ENCODE measurements at regions not wholly inside any gene's neighbourhood (a gene's known extent, or its start where the extent isn't known, plus 50 kb on each side); places are given as distances from the start of the nearest gene placed in this dataset.

GRCh38 chr13:24035411-24035810 lies 125.1 kb upstream of the SPATA13 start:
- H3K4me3 ChIP-seq (ENCODE audit: low read length), result no peak overlapping the region
- no peaks in the 10 kb centered on the region for H3K4me1 ChIP-seq (ENCODE audit: control insufficient read depth, insufficient read depth, low read length)
- no peaks in the 10 kb centered on the region for H3K36me3 ChIP-seq (ENCODE audit: control insufficient read depth, insufficient read depth, low read length)
- no peaks in the 10 kb centered on the region for H3K9me3 ChIP-seq (ENCODE audit: control insufficient read depth, insufficient read depth, low read length)
- peaks cover 2% of the 10 kb centered on the region; the same call in 1 of the 2 replicates for H3K27me3 ChIP-seq (ENCODE audit: control insufficient read depth, insufficient read depth, low read length)
- no peak overlapping the region for H3K27ac ChIP-seq (ENCODE audit: low read length)
- no CpG with 5 or more reads among the region's 5 CpGs for WGBS (ENCODE audit: insufficient coverage, insufficient read length)
- DNase-seq (ENCODE audit: low read depth, low spot score), result no peak

- peaks cover 1% of the 10 kb centered on the region; the same call in 1 of the 2 replicates for H3K4me1 ChIP-seq (ENCODE audit: control insufficient read depth, insufficient read depth, low read length)
- no peak for DNase-seq (ENCODE audit: low read depth, low spot score)
- no peaks in the 10 kb centered on the region for H3K36me3 ChIP-seq (ENCODE audit: control insufficient read depth, insufficient read depth, low read length)
- WGBS (ENCODE audit: insufficient coverage, insufficient read length), result no CpG with 5 or more reads among the region's 2 CpGs
- H3K27me3 ChIP-seq (ENCODE audit: control insufficient read depth, insufficient read depth, low read length), result peaks cover 2% of the 10 kb centered on the region; the same call in 1 of the 2 replicates
- no peaks in the 10 kb centered on the region for H3K9me3 ChIP-seq (ENCODE audit: control insufficient read depth, insufficient read depth, low read length)
- no peak overlapping the region for H3K4me3 ChIP-seq (ENCODE audit: low read length)
- H3K27ac ChIP-seq (ENCODE audit: low read length), result no peak overlapping the region
Measured at GRCh38 chr13:24036115-24036514, 124.4 kb upstream of the SPATA13 start.

- no CpG with 5 or more reads among the region's 9 CpGs for WGBS (ENCODE audit: insufficient coverage, insufficient read length)
- Histone ChIP-seq H3K27me3 (ENCODE audit: control insufficient read depth, insufficient read depth, low read length) (peaks cover 4% of the 10 kb centered on the region; the same call in 1 of the 2 replicates), H3K4me1 (ENCODE audit: control insufficient read depth, insufficient read depth, low read length) (peaks cover 1% of the 10 kb centered on the region; the same call in 1 of the 2 replicates), H3K9me3 (ENCODE audit: control insufficient read depth, insufficient read depth, low read length) (no peaks in the 10 kb centered on the region), H3K4me3 (ENCODE audit: low read length) (no peak overlapping the region), H3K27ac (ENCODE audit: low read length) (no peak overlapping the region), H3K36me3 (ENCODE audit: control insufficient read depth, insufficient read depth, low read length) (no peaks in the 10 kb centered on the region)
- DNase-seq (ENCODE audit: low read depth, low spot score), result no peak
Measured at GRCh38 chr13:24038405-24038804, 122.1 kb upstream of the SPATA13 start.

- Histone ChIP-seq H3K27ac (ENCODE audit: low read length) (no peak overlapping the region), H3K9me3 (ENCODE audit: control insufficient read depth, insufficient read depth, low read length) (no peaks in the 10 kb centered on the region), H3K4me1 (ENCODE audit: control insufficient read depth, insufficient read depth, low read length) (peaks cover 1% of the 10 kb centered on the region; the same call in 1 of the 2 replicates), H3K27me3 (ENCODE audit: control insufficient read depth, insufficient read depth, low read length) (peaks cover 4% of the 10 kb centered on the region; the same call in 1 of the 2 replicates), H3K4me3 (ENCODE audit: low read length) (no peak overlapping the region), H3K36me3 (ENCODE audit: control insufficient read depth, insufficient read depth, low read length) (no peaks in the 10 kb centered on the region)
- no CpG with 5 or more reads among the region's 3 CpGs for WGBS (ENCODE audit: insufficient coverage, insufficient read length)
- DNase-seq (ENCODE audit: low read depth, low spot score), result no peak
Measured at GRCh38 chr13:24038841-24039330, 121.6 kb upstream of the SPATA13 start.

- Histone ChIP-seq H3K27me3 (ENCODE audit: control insufficient read depth, insufficient read depth, low read length) (peaks cover 4% of the 10 kb centered on the region; the same call in 1 of the 2 replicates), H3K36me3 (ENCODE audit: control insufficient read depth, insufficient read depth, low read length) (no peaks in the 10 kb centered on the region), H3K27ac (ENCODE audit: low read length) (no peak overlapping the region), H3K9me3 (ENCODE audit: control insufficient read depth, insufficient read depth, low read length) (no peaks in the 10 kb centered on the region), H3K4me1 (ENCODE audit: control insufficient read depth, insufficient read depth, low read length) (peaks cover 1% of the 10 kb centered on the region; the same call in 1 of the 2 replicates), H3K4me3 (ENCODE audit: low read length) (no peak overlapping the region)
- no CpG with 5 or more reads among the region's 7 CpGs for WGBS (ENCODE audit: insufficient coverage, insufficient read length)
- DNase-seq (ENCODE audit: low read depth, low spot score), result no peak
Measured at GRCh38 chr13:24039621-24040475, 120.7 kb upstream of the SPATA13 start.

- Histone ChIP-seq H3K36me3 (ENCODE audit: control insufficient read depth, insufficient read depth, low read length) (no peaks in the 10 kb centered on the region), H3K27me3 (ENCODE audit: control insufficient read depth, insufficient read depth, low read length) (peaks cover 4% of the 10 kb centered on the region; the same call in 1 of the 2 replicates), H3K27ac (ENCODE audit: low read length) (no peak overlapping the region), H3K9me3 (ENCODE audit: control insufficient read depth, insufficient read depth, low read length) (no peaks in the 10 kb centered on the region), H3K4me1 (ENCODE audit: control insufficient read depth, insufficient read depth, low read length) (peaks cover 1% of the 10 kb centered on the region; the same call in 1 of the 2 replicates), H3K4me3 (ENCODE audit: low read length) (no peak overlapping the region)
- WGBS (ENCODE audit: insufficient coverage, insufficient read length), result no CpG with 5 or more reads among the region's 3 CpGs
- no peak for DNase-seq (ENCODE audit: low read depth, low spot score)
Measured at GRCh38 chr13:24040835-24041234, 119.7 kb upstream of the SPATA13 start.

GRCh38 chr13:24041651-24042225 lies 118.8 kb upstream of the SPATA13 start:
- H3K4me1 ChIP-seq (ENCODE audit: control insufficient read depth, insufficient read depth, low read length), result peaks cover 1% of the 10 kb centered on the region; the same call in 1 of the 2 replicates
- H3K27ac ChIP-seq (ENCODE audit: low read length), result no peak overlapping the region
- H3K27me3 ChIP-seq (ENCODE audit: control insufficient read depth, insufficient read depth, low read length), result peaks cover 4% of the 10 kb centered on the region; the same call in 1 of the 2 replicates
- H3K9me3 ChIP-seq (ENCODE audit: control insufficient read depth, insufficient read depth, low read length), result no peaks in the 10 kb centered on the region
- H3K36me3 ChIP-seq (ENCODE audit: control insufficient read depth, insufficient read depth, low read length), result no peaks in the 10 kb centered on the region
- H3K4me3 ChIP-seq (ENCODE audit: low read length), result no peak overlapping the region
- no peak for DNase-seq (ENCODE audit: low read depth, low spot score)
- WGBS (ENCODE audit: insufficient coverage, insufficient read length), result no CpG with 5 or more reads among the region's 13 CpGs

GRCh38 chr13:24042710-24043440 lies 117.6 kb upstream of the SPATA13 start:
- peaks cover 1% of the 10 kb centered on the region; the same call in 1 of the 2 replicates for H3K4me1 ChIP-seq (ENCODE audit: control insufficient read depth, insufficient read depth, low read length)
- H3K36me3 ChIP-seq (ENCODE audit: control insufficient read depth, insufficient read depth, low read length), result no peaks in the 10 kb centered on the region
- H3K4me3 ChIP-seq (ENCODE audit: low read length), result no peak overlapping the region
- no peaks in the 10 kb centered on the region; the same call in 1 of the 2 replicates for H3K9me3 ChIP-seq (ENCODE audit: control insufficient read depth, insufficient read depth, low read length)
- peaks cover 4% of the 10 kb centered on the region; the same call in 1 of the 2 replicates for H3K27me3 ChIP-seq (ENCODE audit: control insufficient read depth, insufficient read depth, low read length)
- H3K27ac ChIP-seq (ENCODE audit: low read length), result no peak overlapping the region
- WGBS (ENCODE audit: insufficient coverage, insufficient read length), result no CpG with 5 or more reads among the region's 17 CpGs
- DNase-seq (ENCODE audit: low read depth, low spot score), result no peak

- WGBS (ENCODE audit: insufficient coverage, insufficient read length), result no CpG with 5 or more reads among the region's 9 CpGs
Measured at GRCh38 chr13:24043590-24044350, 116.8 kb upstream of the SPATA13 start.

More at GRCh38 chr13:24043590-24044350, 116.8 kb upstream of the SPATA13 start:
- Histone ChIP-seq H3K4me3 (ENCODE audit: low read length) (no peak overlapping the region), H3K27me3 (ENCODE audit: control insufficient read depth, insufficient read depth, low read length) (peaks cover 4% of the 10 kb centered on the region; the same call in 1 of the 2 replicates), H3K36me3 (ENCODE audit: control insufficient read depth, insufficient read depth, low read length) (no peaks in the 10 kb centered on the region), H3K9me3 (ENCODE audit: control insufficient read depth, insufficient read depth, low read length) (no peaks in the 10 kb centered on the region; the same call in 1 of the 2 replicates), H3K4me1 (ENCODE audit: control insufficient read depth, insufficient read depth, low read length) (peaks cover 1% of the 10 kb centered on the region; the same call in 1 of the 2 replicates), H3K27ac (ENCODE audit: low read length) (no peak overlapping the region)
- DNase-seq (ENCODE audit: low read depth, low spot score), result no peak
